Esophagus muscularis mucosa (tissue), 4 donors: ENCODE measurements at regions not wholly inside any gene's neighbourhood (a gene's known extent, or its start where the extent isn't known, plus 50 kb on each side); places are given as distances from the start of the nearest gene placed in this dataset.

Source experiments
- EP300 ChIP-seq: sonication (generic); formaldehyde crosslinking; IDR thresholded peaks from one replicate; pipeline ENCODE4 v1.6.1; 2017; ENCODE audit warnings: antibody characterized with exemption
- POLR2A ChIP-seq: fragments of 450-650 bp; IDR thresholded peaks from one replicate; pipeline ENCODE4 v1.6.1; 2017; ENCODE audit warnings: antibody characterized with exemption, moderate library complexity, mild to moderate bottlenecking, low read depth
- POLR2AphosphoS5 ChIP-seq, 2 donors: sonication (generic); formaldehyde crosslinking; IDR thresholded peaks; one replicate each; pipeline ENCODE4 v1.6.1; 2017; ENCODE audit warnings: antibody characterized with exemption in 2 of 2
- TF ChIP-seq, protein P1 (sequence below), 3 experiments: fragments of 200-600 bp in 2 of 3; fragments of 450-650 bp in 1 of 3; sonication (generic) in 2 of 3; IDR thresholded peaks; one replicate each; pipeline ENCODE4 v1.5.1; 2017 to 2019; ENCODE audit warnings: antibody characterized with exemption in 3 of 3, mild to moderate bottlenecking in 2 of 3, moderate library complexity in 1 of 3

DNA sequence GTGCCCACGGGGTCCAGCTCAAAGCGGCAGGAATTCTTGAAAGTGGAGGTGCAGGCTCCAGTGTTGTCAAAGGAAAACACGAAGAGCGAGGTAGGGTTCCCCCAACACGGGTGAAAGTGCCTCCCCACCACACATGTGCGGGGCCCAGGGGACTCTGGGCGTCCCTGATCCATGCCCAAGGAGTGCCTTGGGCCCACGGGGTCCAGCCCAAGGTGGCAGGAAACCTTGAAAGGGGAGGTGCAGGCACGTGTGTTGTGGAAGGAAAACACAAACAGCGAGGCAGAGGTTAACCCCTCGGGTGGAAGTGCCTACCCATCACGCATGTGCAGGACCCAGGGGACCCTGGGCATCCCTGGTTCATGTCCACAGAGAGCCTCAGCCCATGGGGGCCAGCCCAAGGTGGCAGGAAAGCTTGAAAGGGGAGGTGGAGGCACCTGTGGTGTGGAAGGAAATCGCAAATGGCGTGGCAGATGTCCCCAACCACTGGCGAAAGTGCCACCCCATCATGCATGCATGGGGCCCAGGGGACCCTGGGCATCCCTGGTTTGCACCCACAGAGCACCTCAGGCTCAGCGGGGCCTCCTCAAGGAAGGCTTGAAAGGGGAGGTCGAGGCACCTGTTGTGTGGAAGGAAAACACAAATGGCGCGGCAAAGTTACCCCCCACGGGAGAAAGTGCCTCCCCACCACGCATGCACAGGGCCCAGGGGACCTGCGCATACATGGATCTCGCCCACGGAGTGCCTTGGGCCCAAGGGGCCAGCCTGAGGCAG is 584.6 kb downstream of the ALG10 start:
- TF ChIP-seq, protein P1, sequence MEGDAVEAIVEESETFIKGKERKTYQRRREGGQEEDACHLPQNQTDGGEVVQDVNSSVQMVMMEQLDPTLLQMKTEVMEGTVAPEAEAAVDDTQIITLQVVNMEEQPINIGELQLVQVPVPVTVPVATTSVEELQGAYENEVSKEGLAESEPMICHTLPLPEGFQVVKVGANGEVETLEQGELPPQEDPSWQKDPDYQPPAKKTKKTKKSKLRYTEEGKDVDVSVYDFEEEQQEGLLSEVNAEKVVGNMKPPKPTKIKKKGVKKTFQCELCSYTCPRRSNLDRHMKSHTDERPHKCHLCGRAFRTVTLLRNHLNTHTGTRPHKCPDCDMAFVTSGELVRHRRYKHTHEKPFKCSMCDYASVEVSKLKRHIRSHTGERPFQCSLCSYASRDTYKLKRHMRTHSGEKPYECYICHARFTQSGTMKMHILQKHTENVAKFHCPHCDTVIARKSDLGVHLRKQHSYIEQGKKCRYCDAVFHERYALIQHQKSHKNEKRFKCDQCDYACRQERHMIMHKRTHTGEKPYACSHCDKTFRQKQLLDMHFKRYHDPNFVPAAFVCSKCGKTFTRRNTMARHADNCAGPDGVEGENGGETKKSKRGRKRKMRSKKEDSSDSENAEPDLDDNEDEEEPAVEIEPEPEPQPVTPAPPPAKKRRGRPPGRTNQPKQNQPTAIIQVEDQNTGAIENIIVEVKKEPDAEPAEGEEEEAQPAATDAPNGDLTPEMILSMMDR (IDR thresholded peaks at IDR 0.05) = no peak
- no peak for TF ChIP-seq POLR2AphosphoS5 (IDR thresholded peaks at IDR 0.05)
- no peak for TF ChIP-seq EP300
- TF ChIP-seq POLR2A = no peak
